22Rv1 (cell line): ENCODE measurements at regions not wholly inside any gene's neighbourhood (a gene's known extent, or its start where the extent isn't known, plus 50 kb on each side); places are given as distances from the start of the nearest gene placed in this dataset.

Source experiments
- CTCF ChIP-seq: fragments of 450-650 bp; IDR thresholded peaks from 2 replicates; pipeline ENCODE4 v1.5.1; 2017; ENCODE audit warnings: mild to moderate bottlenecking
- ZFX ChIP-seq: fragments of 450-650 bp; IDR thresholded peaks from 2 replicates; pipeline ENCODE4 v1.6.1; 2017; ENCODE audit warnings: antibody characterized with exemption, borderline replicate concordance

- TF ChIP-seq CTCF, result no peak
- TF ChIP-seq ZFX, result no peak
Measured at GRCh38 chr3:193929921-193930646, 205.9 kb upstream of the HES1 start.
